Endodermal cell (in vitro differentiated cells): ENCODE measurements at regions not wholly inside any gene's neighbourhood (a gene's known extent, or its start where the extent isn't known, plus 50 kb on each side); places are given as distances from the start of the nearest gene placed in this dataset.

ENCODE experiments used
- DNase-seq: peaks from one replicate; pipeline ENCODE4 v3.0.0-alpha.2; 2017
- H3K27ac ChIP-seq: 2 replicates; pipeline ENCODE4 v1.5.1; 2013; ENCODE audit warnings: mild to moderate bottlenecking, low read depth, low read length, moderate library complexity
- H3K27me3 ChIP-seq: 2 replicates; pipeline ENCODE4 v1.6.1; 2013; ENCODE audit warnings: mild to moderate bottlenecking, low read length, moderate library complexity; ENCODE audit not compliant: insufficient read depth, control insufficient read depth, poor library complexity, severe bottlenecking
- H3K36me3 ChIP-seq: 2 replicates; pipeline ENCODE4 v1.7.0; 2013; ENCODE audit warnings: mild to moderate bottlenecking, low read length, moderate library complexity; ENCODE audit not compliant: control insufficient read depth, insufficient read depth
- H3K4me1 ChIP-seq: one replicate; pipeline ENCODE4 v1.7.0; 2013; ENCODE audit warnings: low read length; ENCODE audit not compliant: control insufficient read depth, insufficient read depth
- H3K4me3 ChIP-seq: 2 replicates; pipeline ENCODE4 v1.5.1; 2013; ENCODE audit warnings: mild to moderate bottlenecking, low read length, moderate library complexity
- H3K9ac ChIP-seq: 2 replicates; pipeline ENCODE4 v1.6.1; 2013; ENCODE audit warnings: mild to moderate bottlenecking, low read length, moderate library complexity; ENCODE audit not compliant: poor library complexity, severe bottlenecking; ENCODE audit errors: extremely low read depth
- H3K9me3 ChIP-seq: 2 replicates; pipeline ENCODE4 v1.6.1; 2013; ENCODE audit warnings: mild to moderate bottlenecking, low read length, moderate library complexity; ENCODE audit not compliant: control insufficient read depth
- H3K27ac Mint-ChIP-seq: 2 replicates; pipeline ENCODE4 v1.8.0; 2020; ENCODE audit warnings: mixed read lengths
- H3K27me3 Mint-ChIP-seq: 2 replicates; pipeline ENCODE4 v1.8.0; 2021; ENCODE audit warnings: mild to moderate bottlenecking, mixed read lengths; ENCODE audit not compliant: insufficient read depth
- H3K36me3 Mint-ChIP-seq: 2 replicates; pipeline ENCODE4 v1.8.0; 2020; ENCODE audit warnings: low read depth, mixed read lengths
- H3K4me1 Mint-ChIP-seq: 2 replicates; pipeline ENCODE4 v1.8.0; 2020; ENCODE audit warnings: mixed read lengths
- H3K4me3 Mint-ChIP-seq: 2 replicates; pipeline ENCODE4 v1.8.0; 2020; ENCODE audit warnings: mild to moderate bottlenecking, moderate library complexity, mixed read lengths
- H3K9me3 Mint-ChIP-seq: 2 replicates; pipeline ENCODE4 v1.8.0; 2020; ENCODE audit warnings: mild to moderate bottlenecking, mixed read lengths
- CTCF ChIP-seq: fragments of 200-600 bp; sonication (generic); conservative IDR thresholded peaks from 2 replicates; pipeline ENCODE4 v1.5.0; 2021; ENCODE audit warnings: antibody characterized with exemption, mild to moderate bottlenecking
- WGBS, 2 experiments: methylation state at CpG; one replicate each; pipeline versions ENCODE4 v1.1.5 to v1.1.7; 2013; ENCODE audit warnings: missing lambda C conversion rate in 2 of 2, mixed read lengths in 1 of 2; ENCODE audit not compliant: insufficient coverage in 1 of 2, insufficient read length in 1 of 2; 5-methylcytosine and 5-hydroxymethylcytosine counted together

- 89 to 95% methylated on average over 6 to 7 of the region's 7 CpGs for WGBS, 2 experiments
- Mint-ChIP-seq H3K36me3 (no peaks in the 10 kb centered on the region), H3K27ac (no peak overlapping the region), H3K4me3 (no peak overlapping the region), H3K27me3 (peaks cover 5% of the 10 kb centered on the region), H3K9me3 (no peaks in the 10 kb centered on the region), H3K4me1 (no peaks in the 10 kb centered on the region)
- H3K9me3 ChIP-seq, result no peaks in the 10 kb centered on the region
- H3K4me1 ChIP-seq, result no peaks in the 10 kb centered on the region
- TF ChIP-seq CTCF, result no peak
- H3K36me3 ChIP-seq, result no peaks in the 10 kb centered on the region
- no peak overlapping the region for H3K9ac ChIP-seq
- no peak for DNase-seq
- H3K27ac ChIP-seq, result no peak overlapping the region
- H3K27me3 ChIP-seq, result no peaks in the 10 kb centered on the region
- no peak overlapping the region for H3K4me3 ChIP-seq
Observed at GRCh38 chr20:39603219-39603618, 641.1 kb downstream of the DHX35 start.

GRCh38 chr20:39602649-39603048, 640.5 kb downstream of the DHX35 start:
- H3K36me3 Mint-ChIP-seq, result no peaks in the 10 kb centered on the region
- no peak overlapping the region for H3K27ac Mint-ChIP-seq
- H3K27me3 Mint-ChIP-seq, result peaks cover 5% of the 10 kb centered on the region
- WGBS, 2 experiments, result 81 to 89% methylated on average over 1 to 2 of the region's 2 CpGs
- H3K9me3 Mint-ChIP-seq, result no peaks in the 10 kb centered on the region
- H3K4me1 Mint-ChIP-seq, result no peaks in the 10 kb centered on the region
- Histone ChIP-seq H3K9me3 (no peaks in the 10 kb centered on the region), H3K4me3 (no peak overlapping the region), H3K27me3 (no peaks in the 10 kb centered on the region), H3K36me3 (no peaks in the 10 kb centered on the region), H3K4me1 (no peaks in the 10 kb centered on the region), H3K27ac (no peak overlapping the region), H3K9ac (no peak overlapping the region)
- no peak for TF ChIP-seq CTCF
- no peak overlapping the region for H3K4me3 Mint-ChIP-seq
- DNase-seq, result no peak

- Histone ChIP-seq H3K27ac (no peak overlapping the region), H3K27me3 (no peaks in the 10 kb centered on the region), H3K4me1 (no peaks in the 10 kb centered on the region), H3K9ac (no peak overlapping the region), H3K36me3 (no peaks in the 10 kb centered on the region), H3K4me3 (no peak overlapping the region), H3K9me3 (no peaks in the 10 kb centered on the region)
- 80 to 100% methylated on average over 1 to 2 of the region's 3 CpGs for WGBS, 2 experiments
- no peaks in the 10 kb centered on the region for H3K36me3 Mint-ChIP-seq
- no peaks in the 10 kb centered on the region for H3K9me3 Mint-ChIP-seq
- no peak overlapping the region for H3K27ac Mint-ChIP-seq
- H3K4me1 Mint-ChIP-seq, result no peaks in the 10 kb centered on the region
- H3K4me3 Mint-ChIP-seq, result no peak overlapping the region
- DNase-seq, result no peak
- no peak for TF ChIP-seq CTCF
- peaks cover 5% of the 10 kb centered on the region for H3K27me3 Mint-ChIP-seq
Observed at GRCh38 chr20:39600871-39601270, 638.7 kb downstream of the DHX35 start.
